NCI-H510A treated with DMSO at 0.1 percent for 48 hours (cell line): ENCODE measurements at regions not wholly inside any gene's neighbourhood (a gene's known extent, or its start where the extent isn't known, plus 50 kb on each side); places are given as distances from the start of the nearest gene placed in this dataset.

ENCODE experiments used
- DNase-seq: peaks from one replicate; lab custom pipeline; 2025; lab: John Stamatoyannopoulos, UW

GRCh38 chr2:19300961-19301360 is 57.5 kb downstream of the OSR1 start:
- no peak for DNase-seq

GRCh38 chr2:19299522-19299921 is 58.9 kb downstream of the OSR1 start:
- DNase-seq, result no peak

- peak; percentile 22 for DNase-seq
Observed at GRCh38 chr2:19299032-19299431, 59.4 kb downstream of the OSR1 start.

GRCh38 chr2:19297716-19298115 is 60.7 kb downstream of the OSR1 start:
- DNase-seq, result no peak

GRCh38 chr2:19295998-19296502 is 62.4 kb downstream of the OSR1 start:
- no peak for DNase-seq

GRCh38 chr2:19292007-19292406 is 66.4 kb downstream of the OSR1 start:
- no peak for DNase-seq

GRCh38 chr2:19288291-19288690 is 70.1 kb downstream of the OSR1 start:
- no peak for DNase-seq

GRCh38 chr2:19287324-19287723 is 71.1 kb downstream of the OSR1 start:
- no peak for DNase-seq

- DNase-seq, result no peak
Observed at GRCh38 chr2:19282305-19282704, 76.1 kb downstream of the OSR1 start.

- no peak for DNase-seq
Observed at GRCh38 chr2:19274439-19274838, 84.0 kb downstream of the OSR1 start.

GRCh38 chr2:19272941-19273470 is 85.4 kb downstream of the OSR1 start:
- DNase-seq, result no peak

- no peak for DNase-seq
Observed at GRCh38 chr2:19272039-19272438, 86.4 kb downstream of the OSR1 start.

- no peak for DNase-seq
Observed at GRCh38 chr2:19264852-19265251, 93.6 kb downstream of the OSR1 start.

- DNase-seq, result no peak
Observed at GRCh38 chr2:19262150-19262549, 96.3 kb downstream of the OSR1 start.

GRCh38 chr2:19261061-19261460 is 97.4 kb downstream of the OSR1 start:
- no peak for DNase-seq

- no peak for DNase-seq
Observed at GRCh38 chr2:19256121-19256601, 102.3 kb downstream of the OSR1 start.

GRCh38 chr2:19255481-19255880 is 102.9 kb downstream of the OSR1 start:
- no peak for DNase-seq

GRCh38 chr2:19251554-19251953 is 106.9 kb downstream of the OSR1 start:
- no peak for DNase-seq

- DNase-seq, result no peak
Observed at GRCh38 chr2:19250906-19251305, 107.5 kb downstream of the OSR1 start.

GRCh38 chr2:19247186-19247585 is 111.2 kb downstream of the OSR1 start:
- no peak for DNase-seq

- no peak for DNase-seq
Observed at GRCh38 chr2:19246496-19246895, 111.9 kb downstream of the OSR1 start.

- DNase-seq, result no peak
Observed at GRCh38 chr2:19244460-19245363, 113.7 kb downstream of the OSR1 start.

GRCh38 chr2:19238440-19239060 is 119.9 kb downstream of the OSR1 start:
- no peak for DNase-seq
